ENCODE measurements at regions not wholly inside any gene's neighbourhood (a gene's known extent, or its start where the extent isn't known, plus 50 kb on each side); places are given as distances from the start of the nearest gene placed in this dataset.

- TF ChIP-seq CTCF (IDR thresholded peaks at IDR 0.05; ENCODE audit: insufficient read depth, low read depth, low read length), result no peak
- TF ChIP-seq EZH2 (IDR thresholded peaks at IDR 0.05; ENCODE audit: insufficient read depth, low read length), result no peak
These were observed 522.2 kb upstream of the JAG1 start for GRCh38 chr20:11195899-11196558.
